OCI-LY1 (cell line): ENCODE measurements at regions not wholly inside any gene's neighbourhood (a gene's known extent, or its start where the extent isn't known, plus 50 kb on each side); places are given as distances from the start of the nearest gene placed in this dataset.

Experiments used
- CTCF ChIP-seq: fragments of 200-600 bp; sonication (generic), shearing (Covaris generic); IDR thresholded peaks from 2 replicates; pipeline ENCODE4 v1.5.1; 2017; ENCODE audit warnings: mild to moderate bottlenecking, antibody characterized with exemption, low read length, moderate library complexity, mixed read lengths
- EZH2 ChIP-seq: fragments of 200-600 bp; sonication (generic), shearing (Covaris generic); IDR thresholded peaks from 2 replicates; pipeline ENCODE4 v1.8.0; 2017; ENCODE audit warnings: borderline replicate concordance, mixed run types, mild to moderate bottlenecking, antibody characterized with exemption, low read length, moderate library complexity, mixed read lengths

- TF ChIP-seq CTCF (no peak), EZH2 (no peak)
These were observed 244.3 kb downstream of the RNF144A start for GRCh38 chr2:7161501-7161900.
